Endothelial cell (in vitro differentiated cells): ENCODE measurements at regions not wholly inside any gene's neighbourhood (a gene's known extent, or its start where the extent isn't known, plus 50 kb on each side); places are given as distances from the start of the nearest gene placed in this dataset.

ENCODE experiments used
- DNase-seq: peaks from one replicate; pipeline ENCODE4 v3.0.0; 2021; ENCODE audit warnings: low spot score
- H3K27ac Mint-ChIP-seq: one replicate; pipeline ENCODE4 v1.8.0; 2021; ENCODE audit warnings: mixed read lengths, inconsistent platforms; ENCODE audit not compliant: unreplicated experiment
- H3K27me3 Mint-ChIP-seq: one replicate; pipeline ENCODE4 v1.8.0; 2021; ENCODE audit warnings: mild to moderate bottlenecking, moderate library complexity, mixed read lengths, inconsistent platforms; ENCODE audit not compliant: unreplicated experiment
- H3K36me3 Mint-ChIP-seq: one replicate; pipeline ENCODE4 v1.8.0; 2021; ENCODE audit warnings: mild to moderate bottlenecking, low read depth, mixed read lengths, inconsistent platforms; ENCODE audit not compliant: unreplicated experiment
- H3K4me1 Mint-ChIP-seq: one replicate; pipeline ENCODE4 v1.8.0; 2021; ENCODE audit warnings: mild to moderate bottlenecking, mixed read lengths, inconsistent platforms; ENCODE audit not compliant: unreplicated experiment
- H3K4me3 Mint-ChIP-seq: one replicate; pipeline ENCODE4 v1.8.0; 2021; ENCODE audit warnings: mild to moderate bottlenecking, mixed read lengths, inconsistent platforms; ENCODE audit not compliant: unreplicated experiment
- H3K9me3 Mint-ChIP-seq: one replicate; pipeline ENCODE4 v1.8.0; 2021; ENCODE audit warnings: mixed read lengths, inconsistent platforms; ENCODE audit not compliant: unreplicated experiment
- CTCF ChIP-seq: fragments of 200-600 bp; sonication (generic); IDR thresholded peaks from one replicate; pipeline ENCODE4 v1.5.0; 2021; ENCODE audit warnings: antibody characterized with exemption; ENCODE audit not compliant: unreplicated experiment
- microRNA-seq: library from miRNA; unstranded; fragments of <30 nt; microRNA quantifications from one replicate; pipeline ENCODE4, GENCODE V29; 2020; ENCODE audit not compliant: unreplicated experiment

GRCh38 chr3:31479431-31479830, 53.3 kb upstream of the STT3B start:
- no peaks in the 10 kb centered on the region for H3K4me1 Mint-ChIP-seq
- no peaks in the 10 kb centered on the region for H3K27me3 Mint-ChIP-seq
- no peak for TF ChIP-seq CTCF
- DNase-seq, result no peak
- no peak overlapping the region for H3K27ac Mint-ChIP-seq
- no peaks in the 10 kb centered on the region for H3K9me3 Mint-ChIP-seq
- no peaks in the 10 kb centered on the region for H3K36me3 Mint-ChIP-seq
- no peak overlapping the region for H3K4me3 Mint-ChIP-seq

- H3K9me3 Mint-ChIP-seq, result no peaks in the 10 kb centered on the region
- H3K36me3 Mint-ChIP-seq, result no peaks in the 10 kb centered on the region
- TF ChIP-seq CTCF, result no peak
- no peaks in the 10 kb centered on the region for H3K27me3 Mint-ChIP-seq
- DNase-seq, result no peak
- H3K27ac Mint-ChIP-seq, result no peak overlapping the region
- H3K4me1 Mint-ChIP-seq, result peaks cover 7% of the 10 kb centered on the region
- no peak overlapping the region for H3K4me3 Mint-ChIP-seq
These were observed 51.0 kb upstream of the STT3B start for GRCh38 chr3:31481697-31482096.

- no peak overlapping the region for H3K4me3 Mint-ChIP-seq
- peaks cover 7% of the 10 kb centered on the region for H3K4me1 Mint-ChIP-seq
- TF ChIP-seq CTCF, result no peak
- no peaks in the 10 kb centered on the region for H3K27me3 Mint-ChIP-seq
- H3K27ac Mint-ChIP-seq, result no peak overlapping the region
- H3K36me3 Mint-ChIP-seq, result no peaks in the 10 kb centered on the region
- DNase-seq, result no peak
- H3K9me3 Mint-ChIP-seq, result no peaks in the 10 kb centered on the region
These were observed 50.1 kb upstream of the STT3B start for GRCh38 chr3:31482493-31483200.

Small RNA genes lying in the stretch of these regions (microRNA-seq; reads per million reads assigned to microRNA genes)
- 3.0 reads per million, percentile 38 among the genes with 10 or more reads in this experiment for gene MIR466
